Fibroblast of lung (primary cell): ENCODE measurements at regions not wholly inside any gene's neighbourhood (a gene's known extent, or its start where the extent isn't known, plus 50 kb on each side); places are given as distances from the start of the nearest gene placed in this dataset.

Source experiments
- DNase-seq, 2 donors: peaks; one replicate each; pipeline versions ENCODE4 v3.0.0 to v3.0.0-alpha.2; 2010; ENCODE audit warnings: low read depth in 2 of 2
- H2AFZ ChIP-seq: 2 replicates; pipeline ENCODE4 v1.5.1; 2012; ENCODE audit warnings: low read length, control low read depth, inconsistent platforms
- H3K27ac ChIP-seq: 2 replicates; pipeline ENCODE4 v1.5.1; 2011; ENCODE audit warnings: low read length, control low read depth; ENCODE audit not compliant: insufficient read depth
- H3K27me3 ChIP-seq: 2 replicates; pipeline ENCODE4 v1.5.1; 2011; ENCODE audit warnings: mild to moderate bottlenecking, low read length; ENCODE audit not compliant: control insufficient read depth, insufficient read depth
- H3K36me3 ChIP-seq: 2 replicates; pipeline ENCODE4 v1.5.1; 2011; ENCODE audit warnings: low read length; ENCODE audit not compliant: control insufficient read depth, insufficient read depth
- H3K4me1 ChIP-seq: 2 replicates; pipeline ENCODE4 v1.5.1; 2011; ENCODE audit warnings: low read length; ENCODE audit not compliant: control insufficient read depth, insufficient read depth; ENCODE audit errors: extremely low read depth
- H3K4me2 ChIP-seq: 2 replicates; pipeline ENCODE4 v1.5.1; 2011; ENCODE audit warnings: low read length, control low read depth; ENCODE audit not compliant: insufficient read depth; ENCODE audit errors: extremely low read depth
- H3K4me3 ChIP-seq, 4 experiments: fragments of 200-600 bp in 1 of 4; sonication (generic) in 1 of 4; replicated peaks in 1 of 4; 2 replicates each; pipeline ENCODE4 v1.5.1; 2011 to 2016; ENCODE audit warnings: low read length in 4 of 4, low read depth in 3 of 4, mild to moderate bottlenecking in 3 of 4, control low read depth in 2 of 4, inconsistent platforms in 1 of 4, mixed read lengths in 1 of 4; ENCODE audit not compliant: insufficient read depth in 1 of 4; ENCODE audit errors: control extremely low read depth in 1 of 4
- H3K79me2 ChIP-seq: 2 replicates; pipeline ENCODE4 v1.5.1; 2012; ENCODE audit warnings: mild to moderate bottlenecking, low read length, inconsistent platforms; ENCODE audit not compliant: control insufficient read depth, insufficient read depth
- H3K9ac ChIP-seq: 2 replicates; pipeline ENCODE4 v1.5.1; 2011; ENCODE audit warnings: mild to moderate bottlenecking, low read length, control low read depth; ENCODE audit not compliant: insufficient read depth
- H3K9me3 ChIP-seq: 2 replicates; pipeline ENCODE4 v1.5.1; 2012; ENCODE audit warnings: low read depth, low read length; ENCODE audit not compliant: control insufficient read depth, insufficient read depth
- H4K20me1 ChIP-seq: 2 replicates; pipeline ENCODE4 v1.5.1; 2011; ENCODE audit warnings: low read length; ENCODE audit not compliant: control insufficient read depth, insufficient read depth; ENCODE audit errors: extremely low read depth
- CTCF ChIP-seq, 2 donors: IDR thresholded peaks in 1 of 2; conservative IDR thresholded peaks in 1 of 2; 1 replicate in 1 of 2; 2 replicates in 1 of 2; pipeline ENCODE4 v1.5.1; 2011 to 2012; ENCODE audit warnings: low read length in 2 of 2, control low read depth in 1 of 2, inconsistent platforms in 1 of 2, low read depth in 1 of 2, mild to moderate bottlenecking in 1 of 2
- EZH2 ChIP-seq: IDR thresholded peaks from 2 replicates; pipeline ENCODE4 v1.5.1; 2012; ENCODE audit warnings: low read length, control low read depth, mild to moderate bottlenecking; ENCODE audit errors: missing control alignments

- H3K36me3 ChIP-seq: no peaks in the 10 kb centered on the region
- no peak overlapping the region for H3K4me2 ChIP-seq
- H3K9ac ChIP-seq: no peak overlapping the region
- H3K4me3 ChIP-seq: no peak overlapping the region
- no peaks in the 10 kb centered on the region for H3K4me1 ChIP-seq
- no peaks in the 10 kb centered on the region for H3K27me3 ChIP-seq
- H3K79me2 ChIP-seq: no peaks in the 10 kb centered on the region
- DNase-seq: no peak
- no peaks in the 10 kb centered on the region for H3K9me3 ChIP-seq
- H3K27ac ChIP-seq: no peak overlapping the region
- no peaks in the 10 kb centered on the region for H4K20me1 ChIP-seq
- TF ChIP-seq EZH2 (no peak), CTCF (conservative IDR thresholded peaks at IDR 0.05 in 1 of 2, IDR thresholded peaks at IDR 0.05 in 1 of 2; ENCODE audit: low read depth in 1 of 2, low read length in 2 of 2) (no peak)
- H2AFZ ChIP-seq: no peak overlapping the region
These were observed 360.6 kb downstream of the EFNA5 start for GRCh38 chr5:107310181-107310580.

GRCh38 chr5:107306594-107306993 lies 364.1 kb downstream of the EFNA5 start:
- Histone ChIP-seq H3K36me3 (no peaks in the 10 kb centered on the region), H3K4me2 (no peak overlapping the region), H3K4me3 (no peak overlapping the region), H3K9me3 (no peaks in the 10 kb centered on the region), H3K27ac (no peak overlapping the region), H3K4me1 (no peaks in the 10 kb centered on the region), H3K79me2 (no peaks in the 10 kb centered on the region), H3K9ac (no peak overlapping the region), H3K27me3 (no peaks in the 10 kb centered on the region), H4K20me1 (no peaks in the 10 kb centered on the region), H2AFZ (no peak overlapping the region)
- DNase-seq: no peak
- TF ChIP-seq CTCF (conservative IDR thresholded peaks at IDR 0.05 in 1 of 2, IDR thresholded peaks at IDR 0.05 in 1 of 2; ENCODE audit: low read depth in 1 of 2, low read length in 2 of 2) (no peak), EZH2 (no peak)

GRCh38 chr5:107306002-107306401 lies 364.7 kb downstream of the EFNA5 start:
- H3K9ac ChIP-seq: no peak overlapping the region
- no peaks in the 10 kb centered on the region for H3K79me2 ChIP-seq
- H3K4me3 ChIP-seq: no peak overlapping the region
- H2AFZ ChIP-seq: no peak overlapping the region
- no peaks in the 10 kb centered on the region for H3K27me3 ChIP-seq
- DNase-seq: no peak
- TF ChIP-seq EZH2 (no peak), CTCF (conservative IDR thresholded peaks at IDR 0.05 in 1 of 2, IDR thresholded peaks at IDR 0.05 in 1 of 2; ENCODE audit: low read depth in 1 of 2, low read length in 2 of 2) (no peak)
- H3K4me2 ChIP-seq: no peak overlapping the region
- H4K20me1 ChIP-seq: no peaks in the 10 kb centered on the region
- no peaks in the 10 kb centered on the region for H3K4me1 ChIP-seq
- no peaks in the 10 kb centered on the region for H3K36me3 ChIP-seq
- H3K9me3 ChIP-seq: no peaks in the 10 kb centered on the region
- no peak overlapping the region for H3K27ac ChIP-seq
